B cell (primary cell): ENCODE measurements at regions not wholly inside any gene's neighbourhood (a gene's known extent, or its start where the extent isn't known, plus 50 kb on each side); places are given as distances from the start of the nearest gene placed in this dataset.

ENCODE experiments used
- ATAC-seq: fragments of 200-7000 bp; cut with Tn5 transposase; one replicate; pipeline ENCODE4 v1.10.0; 2021; ENCODE audit warnings: low read depth, mild to moderate bottlenecking, moderate number of reproducible peaks, moderate library complexity
- CTCF ChIA-PET: fragments of 350-600 bp; sonication (Branson Sonifier 250); formaldehyde crosslinking; loops from one replicate; lab custom pipeline; 2021; ENCODE audit warnings: antibody characterized with exemption, inconsistent platforms; lab: Charles Lee
- POLR2A ChIA-PET: fragments of 350-600 bp; sonication (Branson Sonifier 250); formaldehyde crosslinking; loops from one replicate; lab custom pipeline; 2021; ENCODE audit warnings: antibody characterized with exemption; lab: Charles Lee
- DNase-seq: peaks from one replicate; pipeline ENCODE4 v3.0.0; 2013
- H2AFZ ChIP-seq: 2 replicates; pipeline ENCODE4 v1.6.1; 2012; ENCODE audit warnings: mild to moderate bottlenecking, low read depth, low read length; ENCODE audit not compliant: insufficient read depth, poor library complexity, severe bottlenecking
- H3K27ac ChIP-seq, 2 donors: 1 replicate in 1 of 2; 2 replicates in 1 of 2; pipeline ENCODE4 v1.5.1; 2012 to 2013; ENCODE audit warnings: low read length in 2 of 2, mild to moderate bottlenecking in 2 of 2, moderate library complexity in 1 of 2
- H3K27me3 ChIP-seq, 4 experiments: fragments of 200-600 bp in 1 of 4; sonication (generic) in 1 of 4; replicated peaks in 1 of 4; 1 replicate in 2 of 4; 2 replicates in 2 of 4; pipeline versions ENCODE4 v1.6.1 to v1.7.0; 2013 to 2016; ENCODE audit warnings: low read length in 3 of 4, mild to moderate bottlenecking in 2 of 4, mixed read lengths in 1 of 4, moderate library complexity in 1 of 4; ENCODE audit not compliant: insufficient read depth in 4 of 4, control insufficient read depth in 3 of 4; ENCODE audit errors: control extremely low read depth in 1 of 4
- H3K36me3 ChIP-seq, 2 experiments: replicated peaks in 1 of 2; 1 replicate in 1 of 2; 2 replicates in 1 of 2; pipeline versions ENCODE4 v1.6.1 to v1.7.1; 2013; ENCODE audit warnings: low read length in 1 of 2; ENCODE audit not compliant: insufficient read depth in 2 of 2, control insufficient read depth in 1 of 2; ENCODE audit errors: control extremely low read depth in 1 of 2, extremely low read depth in 1 of 2
- H3K4me1 ChIP-seq, 2 donors: fragments of 200-600 bp in 1 of 2; sonication (generic) in 1 of 2; 1 replicate in 1 of 2; 2 replicates in 1 of 2; pipeline versions ENCODE4 v1.5.1 to v1.6.1; 2013 to 2017; ENCODE audit warnings: low read length in 2 of 2; ENCODE audit not compliant: control insufficient read depth in 2 of 2, insufficient read depth in 2 of 2
- H3K4me2 ChIP-seq: replicated peaks from 2 replicates; pipeline ENCODE3; 2012; ENCODE audit warnings: mild to moderate bottlenecking, low read depth, low read length; ENCODE audit not compliant: poor library complexity, severe bottlenecking
- H3K4me3 ChIP-seq, 5 experiments: fragments of 200-600 bp in 1 of 5; sonication (generic) in 1 of 5; 1 replicate in 3 of 5; 2 replicates in 2 of 5; pipeline versions ENCODE4 v1.5.1 to v1.7.0; 2011 to 2016; ENCODE audit warnings: low read length in 4 of 5, mild to moderate bottlenecking in 4 of 5, low read depth in 2 of 5, control low read depth in 1 of 5, moderate library complexity in 1 of 5; ENCODE audit not compliant: insufficient read depth in 1 of 5; ENCODE audit errors: control extremely low read depth in 1 of 5, extremely low read depth in 1 of 5
- H3K79me2 ChIP-seq: fragments of 200-600 bp; sonication (generic); one replicate; pipeline ENCODE4 v1.6.0; 2016; ENCODE audit warnings: low read length; ENCODE audit not compliant: control insufficient read depth, insufficient read depth
- H3K9ac ChIP-seq: fragments of 200-600 bp; sonication (generic); 2 replicates; pipeline ENCODE4 v1.6.1; 2017; ENCODE audit warnings: mild to moderate bottlenecking, low read length, moderate library complexity
- H3K9me3 ChIP-seq, 3 donors: one replicate each; pipeline versions ENCODE4 v1.6.1 to v1.7.1; 2013; ENCODE audit warnings: low read length in 2 of 3; ENCODE audit not compliant: control insufficient read depth in 2 of 3, insufficient read depth in 1 of 3; ENCODE audit errors: control extremely low read depth in 1 of 3
- H4K20me1 ChIP-seq: 2 replicates; pipeline ENCODE4 v1.6.0; 2012; ENCODE audit warnings: mild to moderate bottlenecking, low read length; ENCODE audit not compliant: insufficient read depth, control insufficient read depth, poor library complexity, severe bottlenecking
- H3K27ac Mint-ChIP-seq: one replicate; pipeline ENCODE4 v1.8.0; 2021; ENCODE audit warnings: mixed read lengths
- H3K27me3 Mint-ChIP-seq: one replicate; pipeline ENCODE4 v1.8.0; 2021; ENCODE audit warnings: mixed read lengths
- H3K4me1 Mint-ChIP-seq: one replicate; pipeline ENCODE4 v1.8.0; 2021; ENCODE audit warnings: mixed read lengths
- H3K4me3 Mint-ChIP-seq: one replicate; pipeline ENCODE4 v1.8.0; 2021; ENCODE audit warnings: mixed read lengths
- H3K9me3 Mint-ChIP-seq: one replicate; pipeline ENCODE4 v1.8.0; 2022; ENCODE audit warnings: mixed read lengths; ENCODE audit not compliant: insufficient read depth
- CTCF ChIP-seq: fragments of 200-600 bp; IDR thresholded peaks from one replicate; pipeline ENCODE4 v1.8.0; 2022; ENCODE audit warnings: antibody characterized with exemption, mild to moderate bottlenecking
- EZH2 ChIP-seq: IDR thresholded peaks from 2 replicates; pipeline ENCODE4 v1.6.1; 2012; ENCODE audit warnings: borderline replicate concordance, low read depth, mild to moderate bottlenecking, moderate library complexity, low read length; ENCODE audit not compliant: insufficient read depth, poor library complexity, severe bottlenecking
- WGBS: methylation state at CpG from one replicate; pipeline ENCODE4 v1.1.5; 2013; ENCODE audit warnings: missing lambda C conversion rate; ENCODE audit not compliant: insufficient coverage; 5-methylcytosine and 5-hydroxymethylcytosine counted together
- intact Hi-C: fragments of 100-400 bp; cut with micrococcal nuclease; formaldehyde crosslinking; loops from one replicate; pipeline ENCODE4 v1.10.0; 2022

- H3K9me3 ChIP-seq, result no peaks in the 10 kb centered on the region
- CTCF ChIA-PET, result no interaction called here
- H3K4me1 ChIP-seq, result no peaks in the 10 kb centered on the region
- POLR2A ChIA-PET, result no interaction called here
- no peak for ATAC-seq
- peaks cover 0 to 19% (median 2%) of the 10 kb centered on the region in 4 experiments for H3K27me3 ChIP-seq
- no peaks in the 10 kb centered on the region for H3K79me2 ChIP-seq
- no peak overlapping the region for H3K9ac ChIP-seq
- H2AFZ ChIP-seq, result no peak overlapping the region
- DNase-seq, result no peak
- Mint-ChIP-seq H3K9me3 (no peaks in the 10 kb centered on the region), H3K4me3 (no peak overlapping the region), H3K27ac (no peak overlapping the region), H3K27me3 (peaks cover 42% of the 10 kb centered on the region), H3K4me1 (no peaks in the 10 kb centered on the region)
- H3K4me3 ChIP-seq, result no peak overlapping the region
- no peak overlapping the region for H3K4me2 ChIP-seq
- H4K20me1 ChIP-seq, result no peaks in the 10 kb centered on the region
- no peak overlapping the region for H3K27ac ChIP-seq
- no peak for TF ChIP-seq CTCF
- TF ChIP-seq EZH2, result no peak
- WGBS, result 88% methylated on average over 1 of the region's 1 CpG
- H3K36me3 ChIP-seq, result no peaks in the 10 kb centered on the region
- intact Hi-C loops, result no loop called here
These were observed 421.8 kb upstream of the MEX3C start for GRCh38 chr18:51619283-51619682.

GRCh38 chr18:51621113-51621863 lies 423.8 kb upstream of the MEX3C start:
- H3K27ac ChIP-seq, result no peak overlapping the region
- no peak overlapping the region for H3K27ac Mint-ChIP-seq
- H3K9ac ChIP-seq, result no peak overlapping the region
- no peaks in the 10 kb centered on the region for H4K20me1 ChIP-seq
- WGBS, result 77% methylated on average over 6 of the region's 14 CpGs
- H2AFZ ChIP-seq, result no peak overlapping the region
- peak; percentile 34 for TF ChIP-seq CTCF
- no peak for TF ChIP-seq EZH2
- H3K9me3 ChIP-seq, result no peaks in the 10 kb centered on the region
- H3K4me1 ChIP-seq, result no peaks in the 10 kb centered on the region
- H3K4me1 Mint-ChIP-seq, result no peaks in the 10 kb centered on the region
- H3K27me3 Mint-ChIP-seq, result peaks cover 49% of the 10 kb centered on the region
- intact Hi-C loops, result loop anchor here (5.0 kb wide), 1 partner anchor 666 kb away; no protein-coding TSS in a partner anchor
- H3K27me3 ChIP-seq, result peaks cover 0 to 12% (median 2%) of the 10 kb centered on the region in 4 experiments
- POLR2A ChIA-PET, result no interaction called here
- CTCF ChIA-PET, result no interaction called here
- DNase-seq, result peak; percentile 11
- H3K79me2 ChIP-seq, result no peaks in the 10 kb centered on the region
- no peaks in the 10 kb centered on the region for H3K36me3 ChIP-seq
- no peaks in the 10 kb centered on the region for H3K9me3 Mint-ChIP-seq
- no peak overlapping the region for H3K4me3 Mint-ChIP-seq
- H3K4me3 ChIP-seq, result no peak overlapping the region
- ATAC-seq, result no peak
- no peak overlapping the region for H3K4me2 ChIP-seq
